SK-N-SH (cell line): ENCODE measurements at regions not wholly inside any gene's neighbourhood (a gene's known extent, or its start where the extent isn't known, plus 50 kb on each side); places are given as distances from the start of the nearest gene placed in this dataset.

Source experiments
- CTCF ChIA-PET: fragments of 300-600, 350-600 bp; formaldehyde crosslinking; extraction: SDS; loops from one replicate; lab custom pipeline; 2021; lab: Yijun Ruan, JAX
- POLR2A ChIA-PET: fragments of 350-600 bp; sonication (Branson Sonifier 250); formaldehyde crosslinking; extraction: SDS; loops from one replicate; lab custom pipeline; 2020; ENCODE audit warnings: antibody characterized with exemption, inconsistent platforms; lab: Yijun Ruan, JAX
- DNase-seq: peaks from one replicate; pipeline ENCODE4 v3.0.0; 2012
- H2AFZ ChIP-seq: fragments of 200-600 bp; sonication (generic); 2 replicates; pipeline ENCODE4 v1.8.1; 2016; ENCODE audit warnings: antibody characterized with exemption, mild to moderate bottlenecking, low read depth
- H3F3A ChIP-seq: fragments of 200-600 bp; sonication (generic); replicated peaks from 2 replicates; pipeline ENCODE3; 2016; ENCODE audit warnings: antibody characterized with exemption, mild to moderate bottlenecking; ENCODE audit not compliant: insufficient read depth
- H3K27ac ChIP-seq, 2 experiments: fragments of 200-500 bp in 1 of 2; fragments of 200-600 bp in 1 of 2; sonication (Bioruptor generic) in 1 of 2; sonication (generic), shearing (Covaris generic) in 1 of 2; 2 replicates each; pipeline versions ENCODE4 v1.5.1 to v1.6.1; 2014 to 2016; ENCODE audit warnings: low read depth in 2 of 2, inconsistent platforms in 1 of 2, low read length in 1 of 2, mild to moderate bottlenecking in 1 of 2, mixed read lengths in 1 of 2
- H3K27me3 ChIP-seq: fragments of 200-600 bp; sonication (generic), shearing (Covaris generic); 2 replicates; pipeline ENCODE4 v1.6.1; 2016; ENCODE audit warnings: mixed run types; ENCODE audit not compliant: insufficient read depth
- H3K36me3 ChIP-seq, 2 experiments: fragments of 200-500 bp in 1 of 2; fragments of 200-600 bp in 1 of 2; sonication (Bioruptor generic) in 1 of 2; sonication (generic) in 1 of 2; replicated peaks in 1 of 2; 2 replicates each; pipeline versions ENCODE3 to v1.5.1; 2014 to 2016; ENCODE audit warnings: low read length in 1 of 2, mild to moderate bottlenecking in 1 of 2; ENCODE audit not compliant: insufficient read depth in 2 of 2, control insufficient read depth in 1 of 2
- H3K4me1 ChIP-seq, 2 experiments: fragments of 200-500 bp in 1 of 2; fragments of 200-600 bp in 1 of 2; sonication (Bioruptor generic) in 1 of 2; sonication (generic), shearing (Covaris generic) in 1 of 2; 2 replicates each; pipeline versions ENCODE4 v1.5.1 to v1.6.1; 2014 to 2016; ENCODE audit warnings: low read depth in 1 of 2, low read length in 1 of 2, mixed run types in 1 of 2; ENCODE audit not compliant: insufficient read depth in 2 of 2, control insufficient read depth in 1 of 2
- H3K4me2 ChIP-seq: fragments of 200-600 bp; sonication (generic), shearing (Covaris generic); 2 replicates; pipeline ENCODE4 v1.6.1; 2017; ENCODE audit warnings: mixed run types
- H3K4me3 ChIP-seq, 2 experiments: fragments of 200-500 bp in 1 of 2; fragments of 200-600 bp in 1 of 2; sonication (Bioruptor generic) in 1 of 2; sonication (generic), shearing (Covaris generic) in 1 of 2; 2 replicates each; pipeline versions ENCODE4 v1.5.1 to v1.8.1; 2014 to 2016; ENCODE audit warnings: low read depth in 2 of 2, inconsistent platforms in 1 of 2, low read length in 1 of 2, mild to moderate bottlenecking in 1 of 2, mixed read lengths in 1 of 2, moderate library complexity in 1 of 2
- H3K79me2 ChIP-seq: fragments of 200-600 bp; sonication (generic); 2 replicates; pipeline ENCODE4 v1.8.1; 2017; ENCODE audit warnings: mild to moderate bottlenecking; ENCODE audit not compliant: insufficient read depth
- H3K9ac ChIP-seq: fragments of 200-600 bp; sonication (generic); 2 replicates; pipeline ENCODE4 v1.6.1; 2017; ENCODE audit warnings: mixed run types
- H3K9me2 ChIP-seq: fragments of 200-600 bp; sonication (generic); 2 replicates; pipeline ENCODE4 v1.6.1; 2017; ENCODE audit warnings: mixed run types
- H3K9me3 ChIP-seq: fragments of 200-600 bp; sonication (generic); 2 replicates; pipeline ENCODE4 v1.6.1; 2017; ENCODE audit warnings: mixed run types, mild to moderate bottlenecking, moderate library complexity
- H4K20me1 ChIP-seq: fragments of 200-600 bp; sonication (generic); 2 replicates; pipeline ENCODE4 v1.6.1; 2017; ENCODE audit warnings: mild to moderate bottlenecking, mixed run types; ENCODE audit not compliant: insufficient read depth
- CHD2 ChIP-seq: fragments of 150-350 bp; IDR thresholded peaks from 2 replicates; pipeline ENCODE4 v1.6.1; 2018; ENCODE audit warnings: low read length; ENCODE audit not compliant: partially characterized antibody
- CTCF ChIP-seq: fragments of 200-600 bp; sonication (generic); IDR thresholded peaks from 2 replicates; pipeline ENCODE4 v1.6.1; 2017; ENCODE audit warnings: antibody characterized with exemption, mild to moderate bottlenecking, moderate library complexity
- EP300 ChIP-seq, 2 experiments: IDR thresholded peaks; 2 replicates each; pipeline versions ENCODE4 v1.4.0 to v1.6.1; 2012; ENCODE audit warnings: borderline replicate concordance in 1 of 2, low read depth in 1 of 2, low read length in 1 of 2
- EZH2phosphoT487 ChIP-seq: fragments of 200-600 bp; sonication (generic); IDR thresholded peaks from 2 replicates; pipeline ENCODE4 v1.6.1; 2017; ENCODE audit warnings: low read depth, mixed run types, mild to moderate bottlenecking, antibody characterized with exemption, moderate library complexity, borderline replicate concordance
- FOSL2 ChIP-seq: IDR thresholded peaks from 2 replicates; pipeline ENCODE4 v1.4.0; 2012; ENCODE audit warnings: low read depth, mild to moderate bottlenecking, moderate library complexity, borderline replicate concordance
- FOXJ3 ChIP-seq: sonication (generic); formaldehyde crosslinking; IDR thresholded peaks from 2 replicates; pipeline ENCODE4 v1.5.1; 2020; ENCODE audit warnings: mild to moderate bottlenecking, missing genetic modification reagents
- FOXM1 ChIP-seq: IDR thresholded peaks from 2 replicates; pipeline ENCODE4 v1.4.0; 2012; ENCODE audit warnings: low read depth, mild to moderate bottlenecking
- IRF3 ChIP-seq: fragments of 150-350 bp; IDR thresholded peaks from 2 replicates; pipeline ENCODE4 v1.6.1; 2016; ENCODE audit warnings: mild to moderate bottlenecking, low read depth, low read length
- JUND ChIP-seq: IDR thresholded peaks from 2 replicates; pipeline ENCODE4 v1.4.0; 2012
- NFIC ChIP-seq: IDR thresholded peaks from 2 replicates; pipeline ENCODE4 v1.4.0; 2012; ENCODE audit warnings: borderline replicate concordance
- NRF1 ChIP-seq: IDR thresholded peaks from 2 replicates; pipeline ENCODE4 v1.6.1; 2012; ENCODE audit warnings: low read depth, mild to moderate bottlenecking, low read length
- PBX3 ChIP-seq: IDR thresholded peaks from 2 replicates; pipeline ENCODE4; 2012
- RFX5 ChIP-seq: IDR thresholded peaks from 2 replicates; pipeline ENCODE4 v1.6.1; 2012; ENCODE audit warnings: mild to moderate bottlenecking, improper control_type of control experiment, low read length
- SMC3 ChIP-seq: IDR thresholded peaks from 2 replicates; pipeline ENCODE4 v1.6.1; 2012; ENCODE audit warnings: low read depth, low read length, improper control_type of control experiment
- TAF1 ChIP-seq: IDR thresholded peaks from 2 replicates; pipeline ENCODE4 v1.6.1; 2012; ENCODE audit warnings: low read depth, mild to moderate bottlenecking, low read length, moderate library complexity, borderline replicate concordance
- TEAD4 ChIP-seq: IDR thresholded peaks from 2 replicates; pipeline ENCODE4 v1.4.0; 2012; ENCODE audit warnings: mild to moderate bottlenecking, borderline replicate concordance; ENCODE audit not compliant: insufficient read depth
- WGBS: methylation state at CpG from one replicate; pipeline ENCODE4 v1.1.6; 2017; ENCODE audit warnings: low lambda C conversion rate; 5-methylcytosine and 5-hydroxymethylcytosine counted together

- no peak overlapping the region for H3K4me2 ChIP-seq
- H2AFZ ChIP-seq = no peak overlapping the region
- H3K27me3 ChIP-seq = no peaks in the 10 kb centered on the region
- 49% methylated on average over 3 of the region's 3 CpGs for WGBS
- H3K79me2 ChIP-seq = no peaks in the 10 kb centered on the region
- no peaks in the 10 kb centered on the region for H3K4me1 ChIP-seq
- CTCF ChIA-PET = interaction anchor here (0.8 kb wide), 1 partner anchor 18 kb away, joined by 3 read pairs; no protein-coding TSS in a partner anchor
- H3K9me2 ChIP-seq = no peaks in the 10 kb centered on the region
- POLR2A ChIA-PET = interaction anchor here (1.0 kb wide), 1 partner anchor 13 kb away, joined by 3 read pairs; no protein-coding TSS in a partner anchor
- no peaks in the 10 kb centered on the region for H3F3A ChIP-seq
- no peaks in the 10 kb centered on the region for H3K36me3 ChIP-seq
- H3K27ac ChIP-seq = no peak overlapping the region
- no peak overlapping the region for H3K9ac ChIP-seq
- DNase-seq = no peak
- no peak overlapping the region for H3K4me3 ChIP-seq
- TF ChIP-seq CHD2 = no peak
- TF ChIP-seq CTCF = no peak
- TF ChIP-seq NFIC = no peak
- TF ChIP-seq FOXM1 = no peak
- TF ChIP-seq FOXJ3 (CRISPR knock-in tag) = no peak
- TF ChIP-seq SMC3 = no peak
- no peak for TF ChIP-seq IRF3
- no peak for TF ChIP-seq FOSL2
- TF ChIP-seq RFX5 = no peak
- TF ChIP-seq EZH2phosphoT487 = no peak
- TF ChIP-seq TEAD4 = no peak
- no peak for TF ChIP-seq PBX3
- no peak for TF ChIP-seq TAF1
- no peak for TF ChIP-seq EP300 (IDR thresholded peaks at IDR 0.05; ENCODE audit: borderline replicate concordance in 1 of 2, low read depth in 1 of 2, low read length in 1 of 2)
- no peak for TF ChIP-seq NRF1
- no peak for TF ChIP-seq JUND
- TF ChIP-seq, all 33 proteins: peak for 0
- H4K20me1 ChIP-seq = no peaks in the 10 kb centered on the region
- H3K9me3 ChIP-seq = peaks cover 14% of the 10 kb centered on the region; the same call in 1 of the 2 replicates
Observed at GRCh38 chr2:8211384-8211783, 470.5 kb upstream of the ID2 start.
